ENCODE measurements at regions not wholly inside any gene's neighbourhood (a gene's known extent, or its start where the extent isn't known, plus 50 kb on each side); places are given as distances from the start of the nearest gene placed in this dataset.

DNA sequence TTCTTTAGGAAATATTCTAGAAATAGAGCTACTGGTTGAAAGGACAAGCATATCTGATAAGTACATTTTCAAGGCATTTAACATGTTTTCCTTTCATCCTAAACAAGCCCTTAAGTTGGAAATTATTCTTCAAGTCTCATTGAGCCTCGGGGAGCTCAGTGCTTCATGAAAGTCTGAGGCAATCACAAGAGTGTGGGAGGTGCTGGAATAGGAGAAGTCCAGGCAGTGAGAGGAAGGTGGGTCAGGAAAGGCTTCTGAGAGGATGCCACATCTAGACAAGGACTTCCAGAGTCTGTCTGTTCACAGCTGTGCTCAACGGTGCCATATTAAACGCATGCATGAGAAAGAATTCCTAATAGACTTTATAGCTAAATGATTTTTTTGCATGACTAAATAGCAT is 69.8 kb downstream of the CD83 start:
- DNase-seq (ENCODE audit: low read depth), result no peak

DNA sequence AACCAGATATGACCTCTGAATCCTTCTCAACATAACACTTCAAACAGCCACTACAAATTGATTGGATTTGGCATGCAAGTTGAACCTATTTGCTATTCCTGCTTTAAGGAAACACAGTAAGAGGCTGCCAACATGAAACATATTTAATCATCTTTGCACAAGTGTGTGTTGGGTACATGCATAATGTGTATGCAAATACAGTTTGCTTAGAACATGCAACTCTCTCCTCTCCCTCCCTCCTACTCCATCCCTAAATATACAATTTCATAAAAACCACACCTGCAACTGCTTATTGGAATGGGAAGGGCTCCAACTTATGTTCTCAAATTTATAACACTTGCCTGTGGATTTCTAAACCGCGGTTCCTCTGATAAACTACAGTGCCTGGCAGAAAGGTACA is 71.5 kb downstream of the CD83 start:
- no peak for DNase-seq (ENCODE audit: low read depth)

DNA sequence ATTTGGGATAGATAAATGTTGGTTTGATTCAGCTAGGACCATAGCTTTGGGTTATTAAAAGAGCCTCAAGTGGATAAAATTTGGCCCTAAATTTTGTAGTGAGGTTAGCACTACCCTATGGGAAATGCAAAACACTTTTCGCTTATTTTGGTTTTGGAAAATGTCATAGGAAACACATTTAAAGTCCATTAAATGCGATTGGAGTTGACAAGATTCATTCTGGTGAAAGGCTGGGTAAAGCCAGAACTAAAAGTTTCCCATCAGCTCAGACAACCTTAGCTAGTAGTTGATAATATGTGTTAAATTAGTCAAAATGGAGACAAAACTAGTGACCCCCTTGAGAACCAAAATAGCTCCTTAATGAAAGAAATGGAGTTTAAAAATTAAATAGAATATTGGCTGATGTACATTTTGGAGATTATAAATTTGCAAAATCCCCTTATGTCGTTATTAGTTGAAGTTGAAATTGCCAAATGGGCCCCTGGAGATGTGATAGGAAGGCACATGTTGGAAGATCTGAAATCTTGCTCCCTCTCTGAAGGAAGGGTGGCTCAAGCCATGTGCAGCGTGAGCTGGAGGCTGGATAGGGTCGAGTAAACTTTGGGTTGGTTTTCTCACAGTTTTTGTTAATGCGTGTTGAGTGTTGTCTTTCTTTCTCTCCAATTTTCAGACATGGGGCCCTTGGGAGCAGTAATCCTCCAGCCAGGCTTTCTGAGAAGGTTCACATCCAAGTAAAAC is 72.8 kb downstream of the CD83 start:
- no peak for DNase-seq (ENCODE audit: low read depth)

DNA sequence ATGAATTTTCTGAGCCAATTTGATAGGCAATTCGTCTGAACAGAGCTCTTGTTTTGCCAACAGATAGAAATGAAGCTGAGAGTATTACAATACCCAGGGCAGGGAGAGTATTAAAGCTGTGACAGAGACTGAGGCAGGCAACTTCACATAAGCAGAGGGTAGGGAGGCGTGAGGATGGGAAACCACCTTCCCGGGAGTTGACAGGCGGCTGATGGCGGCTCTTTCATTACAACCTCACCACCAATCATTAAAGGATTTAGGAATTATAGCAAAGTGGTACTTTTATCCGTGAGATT is 73.3 kb downstream of the CD83 start:
- no peak for DNase-seq (ENCODE audit: low read depth)

DNA sequence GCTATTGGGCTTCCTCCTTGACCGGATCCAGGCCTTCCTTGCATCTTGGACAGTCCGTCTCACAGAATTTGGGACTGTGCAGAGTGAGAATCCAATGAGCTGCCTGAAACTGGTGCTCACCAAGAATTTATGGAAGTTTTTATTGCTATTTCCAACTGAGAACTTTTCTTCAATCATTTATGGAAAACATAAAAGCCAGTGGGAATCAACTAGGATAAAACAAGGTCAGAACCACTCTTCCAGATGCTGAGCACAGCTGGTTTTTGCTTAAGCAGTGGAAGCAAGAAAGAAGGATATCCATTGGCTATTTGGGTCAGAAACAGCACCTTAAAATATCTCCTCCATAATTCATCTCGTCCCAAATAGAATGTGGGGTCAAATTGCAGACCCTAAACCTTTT is 74.2 kb downstream of the CD83 start:
- DNase-seq (ENCODE audit: low read depth), result no peak

DNA sequence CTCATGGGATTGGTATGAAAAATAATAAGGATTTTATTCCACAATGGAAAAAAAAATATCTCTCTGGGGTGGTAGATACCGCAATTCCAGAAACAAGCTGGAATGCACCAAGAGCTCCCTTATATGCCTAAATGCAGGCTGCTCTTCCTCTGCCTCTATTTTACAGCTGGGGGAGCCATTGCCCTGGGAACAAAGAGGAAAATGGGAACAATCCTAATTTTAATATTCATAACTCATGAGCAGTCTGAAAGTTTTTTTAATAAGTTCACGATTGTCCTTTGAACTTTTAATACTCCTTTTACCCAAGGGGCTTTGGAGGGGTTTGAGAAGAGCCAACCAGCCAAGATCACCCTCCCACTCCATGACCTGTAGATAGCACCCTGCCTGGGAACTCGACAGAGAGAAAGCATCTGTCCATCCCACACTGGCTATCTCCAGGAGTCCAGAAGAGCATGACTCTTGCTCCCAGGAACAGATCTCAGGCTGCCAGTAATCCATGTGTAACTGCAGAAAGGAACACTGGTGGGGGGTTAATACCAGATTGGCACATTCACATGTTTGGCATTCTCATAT is 74.7 kb downstream of the CD83 start:
- no peak for DNase-seq (ENCODE audit: low read depth)

DNA sequence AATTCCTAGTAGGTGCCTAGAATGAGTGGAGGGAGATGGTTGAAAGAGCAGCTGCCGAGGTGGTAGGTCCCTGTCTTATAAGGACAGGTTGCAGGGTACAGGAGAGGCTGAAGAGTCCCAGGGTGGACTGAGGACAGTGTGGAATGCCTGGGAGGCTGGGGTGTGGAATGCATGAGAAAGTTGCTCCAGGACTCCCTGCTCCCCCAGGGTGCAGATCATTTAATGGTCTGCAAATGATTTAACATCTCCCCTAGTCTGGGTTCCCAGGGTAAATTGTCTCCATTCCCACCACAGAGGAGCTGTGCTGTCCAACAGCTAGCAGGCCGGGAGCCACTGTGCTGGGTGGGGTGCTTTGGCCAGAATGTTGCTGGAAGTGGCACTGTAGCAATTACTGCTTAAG is 76.0 kb downstream of the CD83 start:
- no peak for DNase-seq (ENCODE audit: low read depth)

DNA sequence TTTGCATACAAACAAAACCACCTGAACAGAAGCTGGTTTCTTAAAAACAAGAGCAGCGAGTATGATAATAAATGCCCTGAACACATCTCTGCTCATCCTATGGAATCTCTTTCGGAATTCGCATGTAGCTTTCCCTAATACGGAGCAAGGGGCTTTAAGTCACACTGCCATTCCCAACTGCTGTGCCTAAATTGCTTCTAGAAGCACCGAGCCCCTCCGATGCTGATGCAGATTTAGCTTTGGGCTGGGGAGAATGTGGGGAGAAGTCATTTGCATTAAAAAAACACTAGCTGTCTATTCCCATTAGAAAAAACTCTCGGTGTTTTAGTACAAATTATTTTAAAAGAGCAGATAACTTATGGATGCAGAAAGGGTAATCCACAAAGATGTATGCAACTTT is 76.9 kb downstream of the CD83 start:
- DNase-seq (ENCODE audit: low read depth), result no peak

DNA sequence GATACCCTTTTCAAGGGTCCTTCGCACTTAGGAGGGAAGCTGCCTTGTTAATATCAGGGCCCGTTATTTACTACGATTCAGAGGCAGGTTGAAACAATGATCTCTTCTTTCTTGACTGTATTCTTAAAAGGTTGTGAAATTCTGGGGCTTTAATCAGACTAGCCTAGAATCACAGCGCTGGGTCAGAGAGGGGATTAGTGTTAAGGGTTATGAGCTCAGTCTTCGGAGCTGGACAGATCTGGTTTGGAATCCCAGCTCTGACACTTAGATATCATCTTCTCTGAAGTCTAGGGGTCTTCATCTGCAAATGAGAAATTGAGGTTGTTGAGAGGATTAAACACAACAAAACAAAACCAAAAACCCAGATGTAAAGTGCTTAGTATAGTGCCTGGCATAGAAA is 77.4 kb downstream of the CD83 start:
- no peak for DNase-seq (ENCODE audit: low read depth)

DNA sequence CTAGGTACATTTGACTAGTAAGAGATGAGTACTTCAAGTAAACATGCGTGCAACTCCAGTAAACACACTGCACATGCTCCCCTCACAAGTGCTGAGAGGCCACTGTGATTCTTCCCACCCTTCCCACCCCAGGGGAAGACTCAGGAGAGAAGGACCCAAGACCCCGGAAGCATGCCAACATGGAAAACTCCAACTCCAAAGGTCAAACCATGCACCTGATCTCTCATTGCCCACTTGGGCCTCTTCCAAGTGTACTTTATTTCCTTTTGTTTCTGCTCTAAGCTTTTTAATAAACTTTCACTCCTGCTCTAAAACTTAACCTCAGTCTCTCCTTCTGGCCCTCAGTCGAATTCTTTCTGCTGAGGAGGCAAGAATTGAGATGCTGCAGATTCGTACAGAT is 78.5 kb downstream of the CD83 start:
- DNase-seq (ENCODE audit: low read depth), result no peak

DNA sequence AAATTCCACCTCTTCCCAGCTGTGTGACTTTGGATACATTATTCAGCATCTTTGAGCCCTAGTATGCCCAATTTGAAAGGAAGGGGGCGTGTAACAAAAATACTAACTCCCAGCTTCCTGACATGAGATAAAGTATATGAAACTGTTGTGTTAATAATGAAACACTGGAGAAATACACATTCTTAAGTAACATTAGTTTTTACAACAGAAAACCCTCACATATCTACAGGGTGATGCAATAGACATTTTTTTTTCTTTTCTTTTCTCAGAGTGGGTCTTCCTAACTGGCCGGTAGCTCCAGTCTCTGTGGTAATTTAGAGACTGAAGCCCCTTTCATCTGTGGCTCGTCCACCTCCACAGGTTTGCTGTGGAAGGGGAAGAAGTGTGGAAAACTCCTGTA is 79.5 kb downstream of the CD83 start:
- DNase-seq (ENCODE audit: low read depth), result no peak

DNA sequence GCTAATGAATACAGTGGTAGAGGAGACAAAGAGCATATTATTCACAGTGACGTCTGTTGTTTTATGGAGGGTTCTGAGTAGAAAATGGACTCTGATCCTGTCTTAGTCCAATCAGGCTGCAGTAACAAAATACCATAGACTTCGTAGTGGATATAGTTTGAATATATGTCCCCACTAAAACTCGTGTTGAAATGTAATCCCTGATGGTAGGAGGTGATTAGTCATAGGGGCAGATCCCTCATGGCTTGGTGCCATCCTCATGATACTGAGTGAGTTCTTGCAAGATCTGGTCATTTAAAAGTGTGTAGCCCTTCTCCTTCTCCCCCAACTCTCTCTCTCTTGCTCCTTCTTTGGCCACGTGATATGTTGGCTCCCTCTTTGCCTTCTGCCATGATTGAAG is 82.5 kb downstream of the CD83 start:
- DNase-seq (ENCODE audit: low read depth), result no peak

DNA sequence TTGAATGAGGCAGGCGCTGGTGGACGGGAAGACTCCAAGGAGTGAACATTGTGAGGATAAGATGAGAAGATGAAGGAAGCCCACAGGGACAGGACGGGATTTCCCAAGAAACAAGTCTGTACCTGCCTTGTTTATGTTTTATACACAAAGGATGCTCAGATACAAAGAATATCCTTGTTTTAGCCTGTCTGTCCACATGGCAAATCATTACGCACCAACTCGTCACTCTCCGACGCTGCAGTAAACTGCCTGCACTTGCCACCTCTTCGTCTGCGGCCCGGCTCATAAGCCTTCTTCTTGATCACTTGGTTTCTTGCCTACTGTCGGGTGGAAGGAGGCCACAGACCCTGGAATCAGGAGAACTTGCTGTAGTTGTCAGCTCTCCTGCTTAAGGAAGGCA is 85.4 kb downstream of the CD83 start:
- DNase-seq (ENCODE audit: low read depth), result no peak

DNA sequence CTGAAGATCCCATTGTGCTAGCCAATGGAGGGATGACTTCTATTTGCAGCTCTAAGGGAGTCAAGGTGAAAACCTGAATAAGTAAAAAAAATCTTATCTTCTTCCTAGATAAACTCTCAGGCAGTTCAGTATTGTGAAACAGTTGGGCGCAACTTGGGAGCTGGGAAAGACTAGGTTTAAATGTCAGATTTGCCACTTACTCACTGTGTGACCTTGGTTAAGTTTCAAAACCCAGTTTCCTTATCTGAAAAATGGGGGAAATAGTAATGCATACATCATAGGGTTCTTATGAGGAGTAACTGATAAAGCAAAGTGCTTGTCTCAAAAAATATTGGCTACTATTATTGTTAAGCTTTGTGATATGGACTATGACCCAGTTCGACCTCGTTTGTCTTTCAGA is 88.8 kb downstream of the CD83 start:
- no peak for DNase-seq (ENCODE audit: low read depth)

DNA sequence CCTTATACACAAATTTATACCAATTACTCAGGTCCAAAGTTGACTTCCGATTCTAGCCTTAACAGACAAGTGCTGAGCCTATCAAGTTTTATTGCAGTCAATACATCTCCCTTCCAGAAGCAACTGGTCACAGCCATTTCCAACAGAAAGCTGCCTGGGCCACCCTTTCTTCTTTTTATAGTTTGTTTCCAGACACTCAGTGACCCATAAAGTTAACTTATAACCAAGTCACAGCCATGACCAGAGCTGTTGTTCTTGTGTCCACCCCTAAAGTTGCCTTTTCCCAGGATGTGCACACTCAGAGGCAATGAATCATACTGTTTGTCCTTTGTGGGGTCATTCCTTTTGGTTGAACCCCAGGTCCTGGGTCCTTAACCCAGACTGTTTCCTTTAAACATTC is 89.9 kb downstream of the CD83 start:
- no peak for DNase-seq (ENCODE audit: low read depth)

DNA sequence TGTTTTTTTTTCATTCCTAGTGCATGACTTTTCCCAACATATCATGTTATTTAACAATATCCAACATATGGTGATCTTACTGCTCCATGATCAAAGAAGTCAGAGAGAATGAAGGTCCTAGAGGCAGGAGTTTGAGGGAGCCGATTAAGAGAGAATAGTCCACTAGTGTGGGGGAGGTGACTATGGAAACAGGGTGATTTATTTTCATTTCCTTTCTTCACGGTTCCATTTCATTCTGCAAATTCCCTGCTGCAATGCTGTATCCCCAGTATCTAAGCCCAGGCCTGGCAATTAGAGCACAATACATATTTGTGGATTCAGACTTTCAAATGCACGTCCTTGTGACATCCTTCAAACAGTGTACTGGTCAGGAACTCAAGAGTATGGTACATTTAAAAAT is 91.4 kb downstream of the CD83 start:
- DNase-seq (ENCODE audit: low read depth), result no peak

DNA sequence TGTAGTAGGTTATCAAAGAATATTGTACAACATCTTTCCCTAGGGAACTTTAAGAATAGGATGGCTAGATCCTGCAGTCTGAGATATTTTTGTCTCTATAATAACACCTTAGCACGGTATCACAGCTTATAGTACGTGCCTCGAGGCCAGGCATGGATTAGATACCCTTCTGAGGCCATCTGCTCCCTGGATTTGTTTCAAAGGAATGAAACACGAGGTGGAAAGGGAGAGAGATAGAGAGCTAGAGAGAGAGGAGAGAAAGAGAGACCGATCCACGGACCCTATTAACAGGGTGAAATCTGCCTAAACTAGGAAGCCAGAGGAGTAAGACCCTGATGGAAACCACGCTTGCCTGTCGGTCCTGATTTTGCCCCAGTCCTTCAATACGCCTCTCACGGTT is 92.5 kb downstream of the CD83 start:
- DNase-seq (ENCODE audit: low read depth), result no peak

DNA sequence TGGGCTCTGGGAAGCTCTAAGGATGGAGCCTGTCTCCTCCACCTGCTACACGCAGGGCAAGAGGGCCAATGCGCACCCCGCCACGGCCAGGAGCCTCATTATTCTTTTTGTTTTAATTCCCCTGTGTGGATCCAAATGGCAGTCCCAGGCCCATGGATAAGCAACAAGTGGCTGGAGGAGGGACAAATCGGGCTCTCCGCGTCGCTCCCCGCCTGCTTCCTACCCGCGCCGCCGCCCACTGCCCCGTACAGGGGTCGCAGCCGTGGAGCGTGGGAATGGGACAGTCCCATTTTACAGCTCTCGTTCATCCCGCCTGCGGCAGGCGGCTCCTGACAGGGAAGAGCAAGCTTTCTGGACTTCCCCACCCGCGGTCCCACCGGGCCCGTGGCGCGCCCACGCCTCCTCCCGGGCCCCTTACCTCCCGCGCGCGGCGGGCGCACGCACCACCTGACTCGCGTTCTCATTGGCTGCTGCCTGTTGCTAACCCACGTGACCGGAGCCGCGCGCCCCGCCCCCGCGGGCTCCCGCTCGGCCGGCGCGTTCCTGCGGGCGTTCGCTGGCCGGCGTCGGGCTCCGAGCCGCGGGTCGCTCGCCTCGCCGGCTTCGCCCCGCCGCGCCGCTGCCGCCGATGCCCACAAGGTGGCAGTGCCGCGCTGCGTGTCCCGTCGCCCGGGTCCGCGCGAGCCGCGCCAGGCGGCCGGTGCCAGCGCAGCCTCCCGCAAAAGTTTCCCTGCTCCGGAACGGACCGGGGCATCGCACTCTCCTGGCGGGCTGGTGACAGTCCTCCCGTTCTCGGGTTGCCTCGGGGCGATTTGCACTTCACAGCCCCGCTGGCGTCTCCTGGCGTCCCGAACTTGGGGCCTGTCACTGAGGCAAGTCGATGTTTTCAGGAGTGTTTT is 93.3 kb downstream of the CD83 start:
- peak; percentile 77 for DNase-seq (ENCODE audit: low read depth)

DNA sequence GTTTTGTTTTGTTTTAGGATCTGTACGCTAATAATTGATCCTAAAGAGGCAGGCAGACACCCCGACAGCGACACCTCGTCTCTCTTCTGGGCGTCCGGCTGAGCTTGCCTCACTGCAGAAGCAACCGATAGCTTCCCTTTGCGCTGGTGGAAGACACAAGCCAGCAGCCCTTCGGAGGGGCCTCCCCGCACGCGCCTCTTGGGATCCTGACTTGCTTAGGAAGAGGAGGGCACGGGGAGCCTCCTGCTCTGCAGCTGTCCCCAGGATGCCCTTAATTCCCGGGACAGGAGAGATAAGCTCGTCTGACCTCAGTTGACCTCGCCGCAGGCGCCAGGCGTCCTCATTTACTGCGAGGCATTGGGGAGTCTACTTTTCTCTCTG is 94.0 kb downstream of the CD83 start:
- DNase-seq (ENCODE audit: low read depth), result no peak

DNA sequence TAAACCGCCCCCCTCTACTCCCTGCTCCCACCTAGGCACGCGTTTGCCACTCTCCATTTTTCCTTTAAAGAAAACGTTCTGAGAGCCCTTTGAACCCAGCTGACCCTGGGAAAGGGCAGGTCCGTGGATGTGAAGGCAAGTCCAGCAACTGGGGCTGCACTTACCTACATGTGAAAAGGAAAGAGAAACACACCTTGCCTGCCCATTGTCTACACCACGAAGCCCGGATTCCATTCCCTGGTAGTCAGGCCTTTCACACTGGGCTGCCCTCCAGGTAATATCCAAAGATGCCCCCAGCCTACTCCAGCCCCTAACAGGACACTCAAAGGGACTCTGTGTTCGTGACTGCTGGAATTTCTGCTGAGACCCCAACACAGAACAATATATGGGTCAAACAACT is 94.4 kb downstream of the CD83 start:
- no peak for DNase-seq (ENCODE audit: low read depth)

DNA sequence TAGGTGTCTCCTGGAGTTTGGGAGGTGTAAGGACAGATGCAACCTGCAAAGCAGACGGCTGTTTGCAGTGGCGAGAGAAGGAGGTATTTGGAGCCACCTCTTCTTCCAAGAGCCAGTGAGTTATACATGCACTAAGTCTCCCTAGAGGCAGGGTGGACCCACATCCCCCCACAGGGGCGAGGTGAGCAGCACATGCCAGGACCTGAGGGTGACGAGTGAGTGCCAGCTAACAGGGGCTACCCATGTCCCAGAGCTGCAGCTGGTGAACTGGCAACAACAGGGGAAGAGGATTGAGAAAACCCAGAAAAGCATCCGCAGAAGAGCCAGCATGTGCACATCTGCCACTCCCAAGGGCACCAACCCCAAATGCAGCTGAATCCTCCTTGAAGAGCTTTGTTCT is 95.1 kb downstream of the CD83 start:
- no peak for DNase-seq (ENCODE audit: low read depth)

DNA sequence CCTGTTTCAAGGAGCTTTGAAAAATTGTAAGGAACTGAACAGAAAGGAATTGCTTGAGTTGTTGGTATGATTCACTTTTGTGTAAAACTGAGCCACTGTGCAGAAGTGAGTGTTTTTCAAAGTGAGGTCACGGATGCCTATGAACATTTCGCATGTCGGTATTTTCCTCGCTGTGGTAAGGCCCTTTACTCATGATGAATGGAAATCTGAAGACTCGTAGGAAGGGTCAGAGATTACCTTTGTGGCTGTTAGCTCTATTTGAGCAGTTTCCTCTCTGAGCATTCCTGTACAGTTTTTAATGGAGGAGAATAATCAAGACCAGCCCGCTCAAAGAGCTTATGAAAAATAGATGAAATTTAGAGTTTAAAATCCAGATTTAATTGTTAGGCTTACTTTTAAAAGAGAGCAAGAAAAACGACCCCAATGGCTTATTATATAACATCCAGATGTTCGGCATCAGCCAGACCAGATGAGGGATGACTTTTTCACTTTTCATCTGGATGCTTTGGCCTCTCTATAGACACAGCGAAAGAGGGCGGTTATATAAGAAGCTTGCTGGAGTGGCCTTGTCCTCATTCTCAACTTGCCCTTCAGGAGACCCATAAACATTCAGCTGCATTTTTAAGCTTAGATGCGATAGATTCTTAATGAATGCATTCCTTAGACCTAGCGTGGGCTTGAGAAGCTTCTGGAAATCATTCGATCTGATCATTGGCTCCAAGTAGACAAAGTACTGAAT is 99.5 kb downstream of the CD83 start:
- no peak for DNase-seq (ENCODE audit: low read depth)

Measured in GM04504 (cell line).